Activated CD4-positive, alpha-beta T cell treated with anti-CD3 and anti-CD28 coated beads for 48 hours (primary cell): ENCODE measurements at regions not wholly inside any gene's neighbourhood (a gene's known extent, or its start where the extent isn't known, plus 50 kb on each side); places are given as distances from the start of the nearest gene placed in this dataset.
"Not testable (repeated sequence)": the region's sequence is repeated elsewhere in the genome, so short reads cannot be mapped to it uniquely, and the experiment has no call there.

ENCODE experiments used
- DNase-seq: peaks from one replicate; pipeline ENCODE4 v3.0.0-alpha.2; 2020

GRCh38 chr2:65940856-65941255, 494.1 kb upstream of the MEIS1 start:
- no peak for DNase-seq

GRCh38 chr2:65939687-65940086, 495.2 kb upstream of the MEIS1 start:
- DNase-seq, result no peak

GRCh38 chr2:65937379-65938160, 497.4 kb upstream of the MEIS1 start:
- DNase-seq, result no peak

GRCh38 chr2:65934992-65935629, 499.8 kb upstream of the MEIS1 start:
- no peak for DNase-seq

- DNase-seq, result no peak
Measured at GRCh38 chr2:65932571-65932970, 500.2 kb upstream of the SPRED2 start.

- DNase-seq, result no peak
Measured at GRCh38 chr2:65931056-65931455, 498.7 kb upstream of the SPRED2 start.

- DNase-seq, result no peak
Measured at GRCh38 chr2:65930259-65930658, 497.9 kb upstream of the SPRED2 start.

GRCh38 chr2:65929664-65930063, 497.3 kb upstream of the SPRED2 start:
- not testable (repeated sequence) for DNase-seq

- no peak for DNase-seq
Measured at GRCh38 chr2:65922794-65923193, 490.4 kb upstream of the SPRED2 start.

GRCh38 chr2:65922030-65922429, 489.6 kb upstream of the SPRED2 start:
- DNase-seq, result no peak

GRCh38 chr2:65921116-65921515, 488.7 kb upstream of the SPRED2 start:
- no peak for DNase-seq

- no peak for DNase-seq
Measured at GRCh38 chr2:65920659-65921058, 488.3 kb upstream of the SPRED2 start.

GRCh38 chr2:65919550-65920188, 487.3 kb upstream of the SPRED2 start:
- no peak for DNase-seq

- no peak for DNase-seq
Measured at GRCh38 chr2:65918760-65919187, 486.4 kb upstream of the SPRED2 start.

- no peak for DNase-seq
Measured at GRCh38 chr2:65917986-65918385, 485.6 kb upstream of the SPRED2 start.

- no peak for DNase-seq
Measured at GRCh38 chr2:65916785-65917295, 484.4 kb upstream of the SPRED2 start.

GRCh38 chr2:65916177-65916576, 483.8 kb upstream of the SPRED2 start:
- DNase-seq, result no peak

- no peak for DNase-seq
Measured at GRCh38 chr2:65915273-65915672, 482.9 kb upstream of the SPRED2 start.

- DNase-seq, result no peak
Measured at GRCh38 chr2:65914244-65914786, 481.9 kb upstream of the SPRED2 start.

GRCh38 chr2:65913813-65914212, 481.4 kb upstream of the SPRED2 start:
- DNase-seq, result no peak

GRCh38 chr2:65901756-65902155, 469.4 kb upstream of the SPRED2 start:
- no peak for DNase-seq

- no peak for DNase-seq
Measured at GRCh38 chr2:65896446-65896845, 464.0 kb upstream of the SPRED2 start.

GRCh38 chr2:65890131-65890530, 457.7 kb upstream of the SPRED2 start:
- DNase-seq, result not testable (repeated sequence)

GRCh38 chr2:65885266-65885665, 452.9 kb upstream of the SPRED2 start:
- DNase-seq, result no peak
